Thoracic aorta (tissue), 2 donors: ENCODE measurements at regions not wholly inside any gene's neighbourhood (a gene's known extent, or its start where the extent isn't known, plus 50 kb on each side); places are given as distances from the start of the nearest gene placed in this dataset.

Source experiments
- ATAC-seq: fragments of 150-250 bp; one replicate; pipeline ENCODE4 v1.8.0; 2017; ENCODE audit warnings: low read depth; ENCODE audit not compliant: insufficient number of reproducible peaks, low FRiP score
- DNase-seq: peaks from one replicate; pipeline ENCODE4 v3.0.0-alpha.2; 2020; ENCODE audit warnings: low spot score
- H3K27ac ChIP-seq, 2 donors: fragments of 200-600 bp; sonication (generic); 1 replicate in 1 of 2; 2 replicates in 1 of 2; pipeline ENCODE4 v1.5.1; 2016; ENCODE audit warnings: mild to moderate bottlenecking in 2 of 2, moderate library complexity in 2 of 2
- H3K27me3 ChIP-seq: fragments of 200-600 bp; sonication (generic); replicated peaks from 2 replicates; pipeline ENCODE4 v1.6.0; 2016; ENCODE audit warnings: mild to moderate bottlenecking; ENCODE audit not compliant: insufficient read depth
- H3K36me3 ChIP-seq: fragments of 200-600 bp; sonication (generic); one replicate; pipeline ENCODE4 v1.5.1; 2016
- H3K4me1 ChIP-seq, 2 donors: fragments of 200-600 bp; sonication (generic); 1 replicate in 1 of 2; 2 replicates in 1 of 2; pipeline versions ENCODE4 v1.5.1 to v1.6.0; 2016; ENCODE audit warnings: low read depth in 2 of 2, mild to moderate bottlenecking in 1 of 2; ENCODE audit not compliant: control insufficient read depth in 1 of 2
- H3K4me3 ChIP-seq: fragments of 200-600 bp; sonication (generic); 2 replicates; pipeline ENCODE4 v1.5.1; 2016; ENCODE audit warnings: mild to moderate bottlenecking
- H3K9me3 ChIP-seq: fragments of 200-600 bp; sonication (generic); 2 replicates; pipeline ENCODE4 v1.5.1; 2016
- TF ChIP-seq, protein P1 (sequence below): fragments of 200-600 bp; sonication (generic); IDR thresholded peaks from one replicate; pipeline ENCODE4 v1.5.1; 2019; ENCODE audit warnings: antibody characterized with exemption

DNA sequence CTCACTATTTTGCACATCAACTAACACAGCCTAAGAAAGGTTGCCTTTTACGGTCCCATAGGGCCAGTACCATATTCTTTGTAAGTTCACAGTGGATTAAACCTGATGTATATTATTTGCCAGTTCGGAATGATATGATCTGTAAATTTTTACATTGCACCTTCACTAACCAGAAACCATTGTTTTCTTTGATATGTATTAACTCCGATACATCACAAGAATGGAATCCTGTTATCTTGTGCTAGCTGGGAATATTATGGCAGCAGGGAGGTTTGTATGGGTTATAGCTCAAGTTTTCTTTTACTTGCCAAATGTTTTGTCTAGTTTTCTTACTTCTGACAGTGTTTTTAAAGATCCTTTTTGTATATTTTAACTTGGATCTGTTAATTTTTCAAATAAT is 51.4 kb upstream of the S1PR1 start:
- no peak for DNase-seq
- ATAC-seq, result peak; percentile 13
- Histone ChIP-seq H3K27ac (no peak overlapping the region), H3K9me3 (no peaks in the 10 kb centered on the region), H3K4me1 (peaks cover 0 to 37% of the 10 kb centered on the region in 2 donors), H3K27me3 (no peaks in the 10 kb centered on the region), H3K36me3 (no peaks in the 10 kb centered on the region), H3K4me3 (no peak overlapping the region)
- TF ChIP-seq, protein P1, sequence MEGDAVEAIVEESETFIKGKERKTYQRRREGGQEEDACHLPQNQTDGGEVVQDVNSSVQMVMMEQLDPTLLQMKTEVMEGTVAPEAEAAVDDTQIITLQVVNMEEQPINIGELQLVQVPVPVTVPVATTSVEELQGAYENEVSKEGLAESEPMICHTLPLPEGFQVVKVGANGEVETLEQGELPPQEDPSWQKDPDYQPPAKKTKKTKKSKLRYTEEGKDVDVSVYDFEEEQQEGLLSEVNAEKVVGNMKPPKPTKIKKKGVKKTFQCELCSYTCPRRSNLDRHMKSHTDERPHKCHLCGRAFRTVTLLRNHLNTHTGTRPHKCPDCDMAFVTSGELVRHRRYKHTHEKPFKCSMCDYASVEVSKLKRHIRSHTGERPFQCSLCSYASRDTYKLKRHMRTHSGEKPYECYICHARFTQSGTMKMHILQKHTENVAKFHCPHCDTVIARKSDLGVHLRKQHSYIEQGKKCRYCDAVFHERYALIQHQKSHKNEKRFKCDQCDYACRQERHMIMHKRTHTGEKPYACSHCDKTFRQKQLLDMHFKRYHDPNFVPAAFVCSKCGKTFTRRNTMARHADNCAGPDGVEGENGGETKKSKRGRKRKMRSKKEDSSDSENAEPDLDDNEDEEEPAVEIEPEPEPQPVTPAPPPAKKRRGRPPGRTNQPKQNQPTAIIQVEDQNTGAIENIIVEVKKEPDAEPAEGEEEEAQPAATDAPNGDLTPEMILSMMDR, result no peak

DNA sequence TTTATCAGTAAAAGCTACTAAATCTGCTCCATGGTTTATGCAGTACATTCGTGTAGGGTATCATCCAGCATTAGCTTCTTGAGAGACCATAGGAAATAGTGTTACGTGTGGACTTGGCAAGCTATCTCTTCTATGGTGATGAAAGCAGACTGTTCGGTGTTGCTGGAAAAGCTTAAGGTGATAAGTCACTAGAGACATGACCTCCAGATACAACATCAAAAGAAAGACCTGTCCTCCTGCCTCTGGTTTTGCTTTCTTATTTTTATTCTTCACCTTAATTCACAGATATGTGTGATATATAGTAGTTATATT is 53.5 kb upstream of the S1PR1 start:
- no peaks in the 10 kb centered on the region for H3K36me3 ChIP-seq
- H3K27ac ChIP-seq, result no peak overlapping the region
- peaks cover 0 to 37% of the 10 kb centered on the region in 2 donors for H3K4me1 ChIP-seq
- no peak for DNase-seq
- no peak overlapping the region for H3K4me3 ChIP-seq
- H3K27me3 ChIP-seq, result no peaks in the 10 kb centered on the region
- H3K9me3 ChIP-seq, result no peaks in the 10 kb centered on the region
- ATAC-seq, result no peak
- TF ChIP-seq, protein P1, result no peak

DNA sequence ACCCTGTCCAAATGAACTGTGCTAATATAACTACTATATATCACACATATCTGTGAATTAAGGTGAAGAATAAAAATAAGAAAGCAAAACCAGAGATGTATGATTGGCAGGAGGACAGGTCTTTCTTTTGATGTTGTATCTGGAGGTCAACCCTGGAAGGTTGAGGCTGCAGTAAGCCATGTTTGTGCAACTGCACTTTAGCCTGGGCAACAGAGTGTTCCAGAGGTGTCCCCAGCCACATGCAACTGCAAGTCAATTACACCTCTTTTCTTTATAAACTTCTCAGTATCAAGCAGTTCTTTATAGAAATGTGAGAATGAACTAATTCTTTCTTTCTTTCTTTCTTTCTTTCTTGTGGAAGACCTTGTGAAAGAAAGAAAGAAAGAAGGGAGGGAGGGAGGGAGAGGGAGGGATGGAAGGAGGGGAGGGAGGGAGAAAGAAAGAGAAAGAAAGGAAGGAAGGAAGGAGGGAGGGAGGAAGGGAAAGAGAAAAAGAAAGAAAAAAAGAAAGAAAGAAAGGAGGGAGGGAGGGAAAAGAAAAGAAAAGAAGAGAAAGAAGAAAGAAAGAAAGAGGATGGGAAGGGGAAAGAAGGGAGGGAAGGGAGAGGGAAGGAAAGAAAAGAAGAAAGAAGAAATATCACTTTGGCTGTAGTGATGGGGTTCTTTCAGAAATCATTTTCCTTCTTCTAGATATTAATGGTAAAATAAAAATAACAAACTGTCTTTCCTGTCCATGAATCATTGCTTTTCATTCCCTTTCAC is 54.0 kb upstream of the S1PR1 start:
- peaks cover 0 to 37% of the 10 kb centered on the region in 2 donors for H3K4me1 ChIP-seq
- no peaks in the 10 kb centered on the region for H3K36me3 ChIP-seq
- no peak overlapping the region for H3K27ac ChIP-seq
- ATAC-seq (no peak), DNase-seq (no peak)
- TF ChIP-seq, protein P1, result no peak
- no peak overlapping the region for H3K4me3 ChIP-seq
- H3K9me3 ChIP-seq, result no peaks in the 10 kb centered on the region
- H3K27me3 ChIP-seq, result no peaks in the 10 kb centered on the region

DNA sequence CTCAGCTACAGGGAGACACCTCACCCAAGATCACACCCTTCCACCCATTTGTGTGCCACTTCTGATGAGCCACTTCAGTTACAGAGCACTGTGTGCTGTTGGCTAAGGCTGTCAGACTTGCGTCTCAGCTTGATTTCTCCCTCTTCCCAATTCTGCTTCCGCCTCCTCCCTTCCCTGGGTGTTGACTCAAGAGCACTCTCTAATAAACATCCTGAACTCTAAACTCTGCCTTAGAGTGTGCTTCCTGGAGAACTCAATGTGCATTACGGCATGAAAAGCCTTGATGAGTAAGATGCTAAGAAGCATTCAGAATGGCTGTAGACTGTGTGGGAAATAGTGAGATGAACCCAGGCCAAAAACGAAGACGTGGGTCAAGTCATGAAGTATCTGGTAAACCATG is 54.9 kb upstream of the S1PR1 start:
- Histone ChIP-seq H3K4me1 (peaks cover 0 to 30% of the 10 kb centered on the region in 2 donors), H3K27ac (no peak overlapping the region), H3K4me3 (no peak overlapping the region), H3K9me3 (no peaks in the 10 kb centered on the region), H3K36me3 (no peaks in the 10 kb centered on the region), H3K27me3 (no peaks in the 10 kb centered on the region)
- ATAC-seq, result no peak
- no peak for DNase-seq
- TF ChIP-seq, protein P1, result no peak

DNA sequence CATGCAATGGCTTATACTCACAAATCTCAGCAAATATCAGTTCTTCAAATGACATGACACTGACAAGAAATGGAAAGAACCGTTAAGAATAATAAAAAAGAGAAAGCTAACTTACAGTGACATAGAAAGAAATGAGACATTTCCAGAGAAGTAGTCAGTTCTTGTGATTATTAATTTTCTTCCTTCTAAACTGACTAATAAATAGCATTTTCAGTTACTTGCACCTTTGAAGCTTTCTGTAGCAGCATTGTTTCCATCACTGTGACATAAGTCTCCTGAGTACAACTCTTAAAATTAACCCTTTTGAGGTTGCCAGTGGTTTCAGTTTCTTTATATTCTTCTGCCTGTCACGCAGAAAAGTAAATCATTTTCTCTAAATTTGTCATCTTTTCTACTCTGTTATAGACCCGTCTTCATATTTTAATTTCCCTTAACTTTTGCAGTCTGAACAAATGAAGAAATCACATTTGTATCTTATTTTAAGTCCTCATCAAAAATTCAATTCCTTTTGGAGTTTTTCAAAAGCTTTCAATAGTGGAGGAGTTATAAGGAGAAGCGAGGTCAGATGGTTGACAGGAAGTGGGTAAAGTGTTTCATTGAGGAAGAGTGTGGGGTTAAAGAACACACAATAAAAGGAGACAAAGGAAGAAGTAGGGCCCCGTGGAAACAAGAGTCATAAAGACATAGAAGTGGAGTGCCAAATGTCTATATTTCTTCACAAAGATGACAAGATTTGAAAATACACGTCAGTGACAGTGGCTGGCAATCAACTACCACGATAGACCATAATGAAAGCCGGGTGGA is 57.9 kb upstream of the S1PR1 start:
- Histone ChIP-seq H3K4me3 (no peak overlapping the region), H3K27me3 (no peaks in the 10 kb centered on the region), H3K27ac (no peak overlapping the region), H3K36me3 (no peaks in the 10 kb centered on the region), H3K9me3 (no peaks in the 10 kb centered on the region), H3K4me1 (peaks cover 4 to 30% of the 10 kb centered on the region in 2 donors)
- TF ChIP-seq, protein P1, result no peak
- DNase-seq (no peak), ATAC-seq (no peak)
